ENCODE measurements at regions not wholly inside any gene's neighbourhood (a gene's known extent, or its start where the extent isn't known, plus 50 kb on each side); places are given as distances from the start of the nearest gene placed in this dataset.

GRCh38 chr3:116912116-116912515, 202.5 kb downstream of the TUSC7 start:
- TF ChIP-seq TEAD4 (IDR thresholded peaks at IDR 0.05; ENCODE audit: borderline replicate concordance, insufficient read depth), result no peak
- no peak for TF ChIP-seq CTCF (IDR thresholded peaks at IDR 0.05)
- no peak for TF ChIP-seq YY1 (IDR thresholded peaks at IDR 0.05; ENCODE audit: low read depth)
- no peak for TF ChIP-seq SIN3A (IDR thresholded peaks at IDR 0.05; ENCODE audit: borderline replicate concordance, low read depth, low read length)
- TF ChIP-seq GABPA (IDR thresholded peaks at IDR 0.05; ENCODE audit: low read depth), result no peak
- peak; percentile 41; the same call in 1 of the 2 replicates for TF ChIP-seq NFIC (IDR thresholded peaks at IDR 0.05; ENCODE audit: borderline replicate concordance)
- TF ChIP-seq EZH2phosphoT487 (IDR thresholded peaks at IDR 0.05; ENCODE audit: borderline replicate concordance, low read depth), result no peak
- TF ChIP-seq RFX5 (IDR thresholded peaks at IDR 0.05; ENCODE audit: low read length), result no peak
- TF ChIP-seq USF2 (IDR thresholded peaks at IDR 0.05; ENCODE audit: borderline replicate concordance, low read depth, low read length), result no peak
